KG1 (cell line): ENCODE measurements at regions not wholly inside any gene's neighbourhood (a gene's known extent, or its start where the extent isn't known, plus 50 kb on each side); places are given as distances from the start of the nearest gene placed in this dataset.
"Not testable (repeated sequence)": the region's sequence is repeated elsewhere in the genome, so short reads cannot be mapped to it uniquely, and the experiment has no call there.

Experiments
- DNase-seq: peaks from one replicate; lab custom pipeline; 2025; lab: John Stamatoyannopoulos, UW

GRCh38 chr18:10247021-10247741 is 207.3 kb upstream of the APCDD1 start:
- no peak for DNase-seq

- no peak for DNase-seq
Observed at GRCh38 chr18:10247742-10248082, 206.7 kb upstream of the APCDD1 start.

- DNase-seq, result no peak
Observed at GRCh38 chr18:10248738-10249137, 205.7 kb upstream of the APCDD1 start.

- no peak for DNase-seq
Observed at GRCh38 chr18:10249270-10249669, 205.2 kb upstream of the APCDD1 start.

- DNase-seq, result no peak
Observed at GRCh38 chr18:10249801-10250200, 204.6 kb upstream of the APCDD1 start.

- DNase-seq, result no peak
Observed at GRCh38 chr18:10252494-10252893, 201.9 kb upstream of the APCDD1 start.

GRCh38 chr18:10252952-10253705 is 201.3 kb upstream of the APCDD1 start:
- DNase-seq, result no peak

- not testable (repeated sequence) for DNase-seq
Observed at GRCh38 chr18:10256276-10256675, 198.2 kb upstream of the APCDD1 start.

GRCh38 chr18:10258836-10259474 is 195.5 kb upstream of the APCDD1 start:
- DNase-seq, result no peak

- DNase-seq, result no peak
Observed at GRCh38 chr18:10259901-10260300, 194.5 kb upstream of the APCDD1 start.

- no peak for DNase-seq
Observed at GRCh38 chr18:10261344-10262276, 192.8 kb upstream of the APCDD1 start.

- DNase-seq, result no peak
Observed at GRCh38 chr18:10262566-10262965, 191.9 kb upstream of the APCDD1 start.

- no peak for DNase-seq
Observed at GRCh38 chr18:10264260-10264659, 190.2 kb upstream of the APCDD1 start.

- no peak for DNase-seq
Observed at GRCh38 chr18:10265560-10266333, 188.7 kb upstream of the APCDD1 start.

GRCh38 chr18:10266334-10266590 is 188.2 kb upstream of the APCDD1 start:
- DNase-seq, result no peak

GRCh38 chr18:10269261-10269660 is 185.2 kb upstream of the APCDD1 start:
- DNase-seq, result no peak

GRCh38 chr18:10270151-10270571 is 184.3 kb upstream of the APCDD1 start:
- DNase-seq, result no peak

GRCh38 chr18:10271481-10271880 is 183.0 kb upstream of the APCDD1 start:
- DNase-seq, result no peak

GRCh38 chr18:10274301-10274700 is 180.1 kb upstream of the APCDD1 start:
- DNase-seq, result no peak

- DNase-seq, result no peak
Observed at GRCh38 chr18:10275486-10275885, 178.9 kb upstream of the APCDD1 start.

GRCh38 chr18:10278265-10278664 is 176.2 kb upstream of the APCDD1 start:
- DNase-seq, result no peak

GRCh38 chr18:10279471-10279870 is 175.0 kb upstream of the APCDD1 start:
- DNase-seq, result no peak
